ENCODE measurements at regions not wholly inside any gene's neighbourhood (a gene's known extent, or its start where the extent isn't known, plus 50 kb on each side); places are given as distances from the start of the nearest gene placed in this dataset.

DNA sequence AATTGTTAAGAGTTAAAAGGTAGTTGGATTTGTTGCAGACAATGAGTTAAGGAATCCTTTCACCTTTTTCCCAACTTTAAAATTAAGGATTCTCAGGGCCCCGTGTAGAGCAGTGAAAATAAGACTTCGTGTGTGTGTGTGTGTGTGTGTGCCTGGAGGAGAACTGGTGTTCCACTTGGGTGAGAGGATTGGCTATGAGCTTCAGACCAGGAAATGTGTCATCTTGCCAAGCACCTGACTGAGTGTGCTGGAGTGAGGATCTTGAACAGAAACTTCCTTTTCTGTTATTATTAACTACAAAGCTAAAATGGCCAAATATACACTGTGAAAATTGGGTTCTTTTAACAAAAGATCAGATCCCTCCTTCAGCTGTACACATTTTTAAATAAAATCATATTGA lies 113.1 kb upstream of the VCX2 start:
- no peak for ATAC-seq (replicated peaks in 6 of 8)

GRCh38 chrX:8288590-8288989 lies 117.5 kb upstream of the VCX2 start:
- Histone ChIP-seq H3K27ac (no peak overlapping the region), H3K4me1 (replicated peaks in 1 of 2) (no peaks in the 10 kb centered on the region), H3K4me3 (no peak overlapping the region)
- in situ Hi-C loops (cut with MboI; ENCODE audit: low pct_unique_long_range_greater_than_20kb in 2 of 9, low sequenced_read_pairs in 9 of 9, unreplicated experiment in 9 of 9) = no loop called here
- ATAC-seq (replicated peaks in 6 of 8) = no peak

More for the DNA sequence above, 113.1 kb upstream of the VCX2 start:
- H3K27ac ChIP-seq = no peak overlapping the region
- 80% methylated on average over 1 of the region's 2 CpGs; no CpG with 5 or more reads in 9 of the 10 experiments for WGBS, 10 experiments
- H3K4me3 ChIP-seq = no peak overlapping the region
- in situ Hi-C loops (cut with MboI; ENCODE audit: low pct_unique_long_range_greater_than_20kb in 2 of 9, low sequenced_read_pairs in 9 of 9, unreplicated experiment in 9 of 9) = no loop called here
- H3K4me1 ChIP-seq (replicated peaks in 1 of 2) = no peaks in the 10 kb centered on the region

DNA sequence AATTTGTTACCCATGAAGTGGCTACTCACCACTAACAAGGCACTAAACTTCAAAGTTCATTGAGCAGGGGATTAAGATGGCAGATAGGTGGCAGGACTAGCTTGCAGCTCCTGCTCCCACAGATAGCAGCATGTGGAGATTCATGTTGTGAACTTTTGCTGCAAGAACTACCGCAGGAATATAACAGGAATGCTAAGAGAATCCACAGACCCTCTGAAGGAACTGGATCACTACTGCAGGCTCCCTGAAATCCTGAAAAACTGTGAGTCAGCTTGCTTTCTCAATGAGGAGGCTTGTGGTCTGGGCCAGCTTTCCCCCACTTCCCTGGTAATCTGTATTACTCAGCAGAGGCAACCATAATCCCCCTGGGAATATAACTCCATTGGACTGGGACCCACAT lies 118.5 kb upstream of the VCX2 start:
- no peak overlapping the region for H3K27ac ChIP-seq
- H3K4me1 ChIP-seq (replicated peaks in 1 of 2) = no peaks in the 10 kb centered on the region
- in situ Hi-C loops (cut with MboI; ENCODE audit: low pct_unique_long_range_greater_than_20kb in 2 of 9, low sequenced_read_pairs in 9 of 9, unreplicated experiment in 9 of 9) = no loop called here
- WGBS, 10 experiments = 0% methylated on average over 1 of the region's 1 CpG; no CpG with 5 or more reads in 9 of the 10 experiments
- ATAC-seq (replicated peaks in 6 of 8) = no peak
- H3K4me3 ChIP-seq = no peak overlapping the region

- H3K4me3 ChIP-seq = no peak overlapping the region
- ATAC-seq (replicated peaks in 6 of 8) = peak in 2 of 8 experiments; percentile 20 to 31
- H3K27ac ChIP-seq = no peak overlapping the region
- in situ Hi-C loops (cut with MboI; ENCODE audit: low pct_unique_long_range_greater_than_20kb in 2 of 9, low sequenced_read_pairs in 9 of 9, unreplicated experiment in 9 of 9) = no loop called here
- no peaks in the 10 kb centered on the region for H3K4me1 ChIP-seq (replicated peaks in 1 of 2)
- WGBS, 10 experiments = 25 to 100% (median 80%) methylated on average over 1 to 3 of the region's 3 CpGs; no CpG with 5 or more reads in 5 of the 10 experiments
These were observed 126.7 kb upstream of the VCX2 start for GRCh38 chrX:8297766-8298165.

DNA sequence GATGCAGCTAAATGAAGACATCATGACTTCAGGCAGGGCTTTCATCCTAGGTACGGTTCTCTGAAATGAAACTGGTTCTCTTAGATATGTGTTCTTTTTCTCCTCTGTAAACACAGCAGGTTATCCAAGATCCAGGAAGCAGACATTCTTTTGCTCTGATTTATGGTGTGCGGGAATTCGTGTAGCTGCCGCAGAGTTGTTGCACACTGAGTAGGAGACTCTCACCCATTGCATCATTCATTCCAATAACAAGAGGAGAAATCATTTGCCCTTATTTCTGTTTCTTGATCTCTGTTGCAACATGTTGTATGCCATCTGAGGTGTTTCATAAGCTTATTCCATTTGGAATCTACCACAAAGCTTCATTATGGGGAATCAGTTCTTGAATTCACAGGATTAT lies 133.6 kb upstream of the VCX2 start:
- Histone ChIP-seq H3K27ac (no peak overlapping the region), H3K4me1 (replicated peaks in 1 of 2) (no peaks in the 10 kb centered on the region), H3K4me3 (no peak overlapping the region)
- ATAC-seq (replicated peaks in 6 of 8) = no peak
- 43 to 94% (median 90%) methylated on average over 2 to 4 of the region's 4 CpGs; no CpG with 5 or more reads in 7 of the 10 experiments for WGBS, 10 experiments
- in situ Hi-C loops (cut with MboI; ENCODE audit: low pct_unique_long_range_greater_than_20kb in 2 of 9, low sequenced_read_pairs in 9 of 9, unreplicated experiment in 9 of 9) = no loop called here

DNA sequence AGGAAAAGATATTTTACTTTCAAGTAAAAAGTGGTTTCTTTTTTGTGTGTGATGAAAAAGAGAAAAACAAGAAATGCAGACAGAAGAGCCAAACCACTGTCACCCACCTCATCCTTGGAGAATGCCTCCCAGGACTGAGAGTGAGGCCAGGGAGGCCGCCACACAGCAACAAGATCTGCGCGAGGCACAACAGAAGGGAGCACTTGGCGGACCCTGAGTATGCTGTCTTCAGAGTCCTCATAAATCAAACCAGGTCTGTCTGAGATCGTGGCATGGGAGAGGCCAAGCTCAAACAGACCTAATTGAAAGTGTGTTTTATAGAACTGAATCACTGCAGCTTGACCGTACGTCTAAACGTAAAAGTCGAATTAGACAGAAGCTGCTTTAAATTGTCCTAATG lies 134.3 kb upstream of the VCX2 start:
- 21 to 86% (median 74%) methylated on average over 2 to 9 of the region's 9 CpGs; no CpG with 5 or more reads in 6 of the 10 experiments for WGBS, 10 experiments
- Histone ChIP-seq H3K4me3 (no peak overlapping the region), H3K27ac (no peak overlapping the region), H3K4me1 (replicated peaks in 1 of 2) (no peaks in the 10 kb centered on the region)
- peak in 5 of 8 experiments; percentile 20 to 56 (median 47) for ATAC-seq (replicated peaks in 6 of 8)
- in situ Hi-C loops (cut with MboI; ENCODE audit: low pct_unique_long_range_greater_than_20kb in 2 of 9, low sequenced_read_pairs in 9 of 9, unreplicated experiment in 9 of 9) = no loop called here

- in situ Hi-C loops (cut with MboI; ENCODE audit: low pct_unique_long_range_greater_than_20kb in 2 of 9, low sequenced_read_pairs in 9 of 9, unreplicated experiment in 9 of 9) = no loop called here
- ATAC-seq (replicated peaks in 6 of 8) = peak in 2 of 8 experiments; percentile 20 to 45
- WGBS, 10 experiments = 0 to 94% (median 75%) methylated on average over 1 to 4 of the region's 4 CpGs; no CpG with 5 or more reads in 7 of the 10 experiments
These were observed 135.3 kb upstream of the VCX2 start for GRCh38 chrX:8306291-8306925.

GRCh38 chrX:8310409-8310808 lies 139.3 kb upstream of the VCX2 start:
- WGBS, 10 experiments = 4 to 100% (median 75%) methylated on average over 1 to 5 of the region's 5 CpGs; no CpG with 5 or more reads in 4 of the 10 experiments
- no peaks in the 10 kb centered on the region for H3K4me1 ChIP-seq (replicated peaks in 1 of 2)
- H3K27ac ChIP-seq = no peak overlapping the region
- in situ Hi-C loops (cut with MboI; ENCODE audit: low pct_unique_long_range_greater_than_20kb in 2 of 9, low sequenced_read_pairs in 9 of 9, unreplicated experiment in 9 of 9) = no loop called here
- H3K4me3 ChIP-seq = no peak overlapping the region
- ATAC-seq (replicated peaks in 6 of 8) = no peak

More at GRCh38 chrX:8306291-8306925, 135.3 kb upstream of the VCX2 start:
- no peak overlapping the region for H3K4me3 ChIP-seq
- no peak overlapping the region for H3K27ac ChIP-seq
- no peaks in the 10 kb centered on the region for H3K4me1 ChIP-seq (replicated peaks in 1 of 2)

DNA sequence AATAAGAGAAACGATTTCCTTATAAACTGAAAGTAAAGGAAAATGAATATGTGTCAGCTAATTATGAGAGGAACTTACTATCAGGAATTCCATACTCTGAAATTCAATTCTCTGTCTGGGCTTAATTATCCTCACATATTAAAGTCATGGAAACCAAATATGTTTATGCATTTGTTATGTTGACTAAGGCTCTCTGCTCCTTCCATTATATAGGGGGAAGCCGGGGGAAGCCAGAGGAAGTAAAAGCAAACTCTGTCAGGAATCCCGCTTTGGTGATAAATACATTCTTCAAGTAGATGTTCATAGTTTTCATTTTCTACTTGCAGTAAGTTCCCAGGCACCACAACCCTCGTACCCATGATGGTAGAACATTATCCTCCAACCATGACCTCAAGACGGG lies 142.8 kb upstream of the VCX2 start:
- peak in 1 of 8 experiments; percentile 54 for ATAC-seq (replicated peaks in 6 of 8)
- WGBS, 10 experiments = 0 to 100% (median 60%) methylated on average over 1 to 4 of the region's 5 CpGs
- in situ Hi-C loops (cut with MboI; ENCODE audit: low pct_unique_long_range_greater_than_20kb in 2 of 9, low sequenced_read_pairs in 9 of 9, unreplicated experiment in 9 of 9) = no loop called here

GRCh38 chrX:8314881-8315280 lies 143.8 kb upstream of the VCX2 start:
- Histone ChIP-seq H3K4me3 (no peak overlapping the region), H3K27ac (no peak overlapping the region), H3K4me1 (replicated peaks in 1 of 2) (no peaks in the 10 kb centered on the region)
- WGBS, 10 experiments = 0 to 100% (median 80%) methylated on average over 1 to 4 of the region's 4 CpGs; no CpG with 5 or more reads in 3 of the 10 experiments
- ATAC-seq (replicated peaks in 6 of 8) = peak in 1 of 8 experiments; percentile 41
- in situ Hi-C loops (cut with MboI; ENCODE audit: low pct_unique_long_range_greater_than_20kb in 2 of 9, low sequenced_read_pairs in 9 of 9, unreplicated experiment in 9 of 9) = no loop called here

More for the DNA sequence above, 142.8 kb upstream of the VCX2 start:
- Histone ChIP-seq H3K4me1 (replicated peaks in 1 of 2) (no peaks in the 10 kb centered on the region), H3K27ac (no peak overlapping the region), H3K4me3 (no peak overlapping the region)

- in situ Hi-C loops (cut with MboI; ENCODE audit: low pct_unique_long_range_greater_than_20kb in 2 of 9, low sequenced_read_pairs in 9 of 9, unreplicated experiment in 9 of 9) = no loop called here
- Histone ChIP-seq H3K4me3 (no peak overlapping the region), H3K27ac (no peak overlapping the region), H3K4me1 (replicated peaks in 1 of 2) (no peaks in the 10 kb centered on the region)
- ATAC-seq (replicated peaks in 6 of 8) = no peak
- 0 to 44% (median 20%) methylated on average over 1 to 4 of the region's 7 CpGs; no CpG with 5 or more reads in 5 of the 10 experiments for WGBS, 10 experiments
These were observed 145.3 kb upstream of the VCX3B start for GRCh38 chrX:8319359-8319758.

- H3K4me1 ChIP-seq (replicated peaks in 1 of 2) = no peaks in the 10 kb centered on the region
- H3K4me3 ChIP-seq = no peak overlapping the region
- H3K27ac ChIP-seq = no peak overlapping the region
- WGBS, 10 experiments = 0 to 88% (median 40%) methylated on average over 1 to 3 of the region's 4 CpGs; no CpG with 5 or more reads in 6 of the 10 experiments
- ATAC-seq (replicated peaks in 6 of 8) = no peak
- in situ Hi-C loops (cut with MboI; ENCODE audit: low pct_unique_long_range_greater_than_20kb in 2 of 9, low sequenced_read_pairs in 9 of 9, unreplicated experiment in 9 of 9) = no loop called here
These were observed 141.3 kb upstream of the VCX3B start for GRCh38 chrX:8323356-8323755.

- in situ Hi-C loops (cut with MboI; ENCODE audit: low pct_unique_long_range_greater_than_20kb in 2 of 9, low sequenced_read_pairs in 9 of 9, unreplicated experiment in 9 of 9) = no loop called here
- H3K27ac ChIP-seq = no peak overlapping the region
- ATAC-seq (replicated peaks in 6 of 8) = no peak
- H3K4me1 ChIP-seq (replicated peaks in 1 of 2) = no peaks in the 10 kb centered on the region
- 8 to 100% (median 74%) methylated on average over 1 to 6 of the region's 7 CpGs; no CpG with 5 or more reads in 5 of the 10 experiments for WGBS, 10 experiments
- H3K4me3 ChIP-seq = no peak overlapping the region
These were observed 122.6 kb upstream of the VCX3B start for GRCh38 chrX:8341814-8342590.
